ENCODE measurements at regions not wholly inside any gene's neighbourhood (a gene's known extent, or its start where the extent isn't known, plus 50 kb on each side); places are given as distances from the start of the nearest gene placed in this dataset.

- Histone ChIP-seq H3K9me3 (no peaks in the 10 kb centered on the region), H3K36me3 (no peaks in the 10 kb centered on the region), H3K27me3 (no peaks in the 10 kb centered on the region), H3K27ac (no peak overlapping the region), H3K4me3 (no peak overlapping the region), H3K9ac (ENCODE audit: low read depth in 2 of 2, low read length in 2 of 2) (no peak overlapping the region), H3K4me1 (no peaks in the 10 kb centered on the region)
- TF ChIP-seq CTCF (IDR thresholded peaks at IDR 0.05): no peak
- DNase-seq: no peak
- intact Hi-C loops (cut with DNase I): no loop called here
Measured at GRCh38 chr9:82570226-82570625, 492.7 kb downstream of the RASEF start.

GRCh38 chr9:82571540-82571939, 491.4 kb downstream of the RASEF start:
- no peaks in the 10 kb centered on the region for H3K36me3 ChIP-seq
- no peaks in the 10 kb centered on the region for H3K9me3 ChIP-seq
- no peak overlapping the region for H3K27ac ChIP-seq
- intact Hi-C loops (cut with DNase I): no loop called here
- no peak for TF ChIP-seq CTCF (IDR thresholded peaks at IDR 0.05)
- no peaks in the 10 kb centered on the region for H3K4me1 ChIP-seq
- no peak for DNase-seq
- no peaks in the 10 kb centered on the region for H3K27me3 ChIP-seq
- no peak overlapping the region for H3K4me3 ChIP-seq
- H3K9ac ChIP-seq (ENCODE audit: low read depth in 2 of 2, low read length in 2 of 2): no peak overlapping the region

- Histone ChIP-seq H3K27me3 (no peaks in the 10 kb centered on the region), H3K27ac (no peak overlapping the region), H3K4me3 (no peak overlapping the region), H3K9ac (ENCODE audit: low read depth in 2 of 2, low read length in 2 of 2) (no peak overlapping the region), H3K9me3 (no peaks in the 10 kb centered on the region), H3K4me1 (no peaks in the 10 kb centered on the region), H3K36me3 (no peaks in the 10 kb centered on the region)
- DNase-seq: no peak
- intact Hi-C loops (cut with DNase I): no loop called here
- no peak for TF ChIP-seq CTCF (IDR thresholded peaks at IDR 0.05)
Measured at GRCh38 chr9:82572146-82572545, 490.8 kb downstream of the RASEF start.

GRCh38 chr9:82574911-82575310, 488.0 kb downstream of the RASEF start:
- no peak for TF ChIP-seq CTCF (IDR thresholded peaks at IDR 0.05)
- Histone ChIP-seq H3K4me1 (no peaks in the 10 kb centered on the region), H3K9ac (ENCODE audit: low read depth in 2 of 2, low read length in 2 of 2) (no peak overlapping the region), H3K4me3 (no peak overlapping the region), H3K36me3 (no peaks in the 10 kb centered on the region), H3K27me3 (no peaks in the 10 kb centered on the region), H3K27ac (no peak overlapping the region), H3K9me3 (no peaks in the 10 kb centered on the region)
- intact Hi-C loops (cut with DNase I): no loop called here
- no peak for DNase-seq

GRCh38 chr9:82580921-82581320, 482.0 kb downstream of the RASEF start:
- Histone ChIP-seq H3K9ac (ENCODE audit: low read depth in 2 of 2, low read length in 2 of 2) (no peak overlapping the region), H3K9me3 (no peaks in the 10 kb centered on the region), H3K36me3 (no peaks in the 10 kb centered on the region), H3K27ac (no peak overlapping the region), H3K4me3 (no peak overlapping the region), H3K27me3 (no peaks in the 10 kb centered on the region), H3K4me1 (no peaks in the 10 kb centered on the region)
- intact Hi-C loops (cut with DNase I): no loop called here
- no peak for TF ChIP-seq CTCF (IDR thresholded peaks at IDR 0.05)
- no peak for DNase-seq

GRCh38 chr9:82581516-82581915, 481.4 kb downstream of the RASEF start:
- no peaks in the 10 kb centered on the region for H3K9me3 ChIP-seq
- H3K27me3 ChIP-seq: no peaks in the 10 kb centered on the region
- H3K36me3 ChIP-seq: no peaks in the 10 kb centered on the region
- DNase-seq: no peak
- H3K4me1 ChIP-seq: no peaks in the 10 kb centered on the region
- no peak for TF ChIP-seq CTCF (IDR thresholded peaks at IDR 0.05)
- no peak overlapping the region for H3K9ac ChIP-seq (ENCODE audit: low read depth in 2 of 2, low read length in 2 of 2)
- H3K27ac ChIP-seq: no peak overlapping the region
- intact Hi-C loops (cut with DNase I): no loop called here
- no peak overlapping the region for H3K4me3 ChIP-seq

Measured in colonic mucosa (tissue), 4 donors.